HepG2 (cell line): ENCODE measurements at regions not wholly inside any gene's neighbourhood (a gene's known extent, or its start where the extent isn't known, plus 50 kb on each side); places are given as distances from the start of the nearest gene placed in this dataset.

ENCODE experiments used
- RBM22 ChIP-seq: fragments of 200-400 bp; formaldehyde crosslinking; optimal IDR thresholded peaks from 2 replicates; pipeline ENCODE3; 2017; ENCODE audit warnings: mild to moderate bottlenecking, low read length, moderate library complexity
- ZNF589 ChIP-seq: sonication (generic); formaldehyde crosslinking; conservative IDR thresholded peaks from 2 replicates; pipeline ENCODE4 v1.8.0; 2022; ENCODE audit warnings: mild to moderate bottlenecking, moderate library complexity, missing genetic modification reagents

GRCh38 chr12:131413471-131413870 is 297.4 kb upstream of the SFSWAP start:
- TF ChIP-seq ZNF589 (no peak), RBM22 (no peak)
